ENCODE measurements at regions not wholly inside any gene's neighbourhood (a gene's known extent, or its start where the extent isn't known, plus 50 kb on each side); places are given as distances from the start of the nearest gene placed in this dataset.

DNA sequence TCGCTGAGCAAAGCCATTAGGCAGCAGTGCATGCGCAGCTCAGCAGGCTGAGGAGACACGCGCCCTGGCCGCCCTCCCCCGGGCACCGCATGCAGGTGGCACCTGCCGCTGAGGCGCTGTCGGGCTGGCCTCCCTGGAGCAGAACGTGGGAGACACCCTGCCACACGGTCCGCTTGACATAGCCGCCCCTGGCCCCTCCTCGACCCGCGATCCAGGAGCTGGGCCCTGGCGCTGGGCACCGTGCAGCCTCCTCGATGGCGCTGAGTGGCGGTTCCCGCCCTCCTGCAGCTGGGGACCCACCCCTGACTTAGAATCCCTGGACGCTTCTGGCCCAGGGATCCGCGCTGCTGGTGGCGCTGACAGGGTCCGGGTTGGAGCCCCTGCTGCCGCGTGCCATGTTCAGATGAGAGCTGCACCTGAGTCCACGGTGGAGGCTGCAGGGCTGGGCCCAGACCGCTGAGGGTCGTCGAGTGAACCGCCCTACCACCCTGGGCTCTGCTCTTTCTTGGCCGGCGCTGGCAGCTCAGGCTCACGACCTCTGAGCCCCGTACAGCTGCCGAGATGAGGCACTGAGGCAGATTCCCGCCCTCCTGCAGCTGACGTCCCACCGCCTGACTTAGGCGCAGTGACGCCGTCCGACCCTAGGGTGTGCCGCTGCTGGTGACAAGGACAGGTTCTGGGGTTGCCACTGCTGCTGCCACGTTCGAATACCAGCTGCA lies 116.8 kb downstream of the OR13A1 start:
- no peaks in the 10 kb centered on the region for H3K36me3 ChIP-seq
- TF ChIP-seq, protein P1, sequence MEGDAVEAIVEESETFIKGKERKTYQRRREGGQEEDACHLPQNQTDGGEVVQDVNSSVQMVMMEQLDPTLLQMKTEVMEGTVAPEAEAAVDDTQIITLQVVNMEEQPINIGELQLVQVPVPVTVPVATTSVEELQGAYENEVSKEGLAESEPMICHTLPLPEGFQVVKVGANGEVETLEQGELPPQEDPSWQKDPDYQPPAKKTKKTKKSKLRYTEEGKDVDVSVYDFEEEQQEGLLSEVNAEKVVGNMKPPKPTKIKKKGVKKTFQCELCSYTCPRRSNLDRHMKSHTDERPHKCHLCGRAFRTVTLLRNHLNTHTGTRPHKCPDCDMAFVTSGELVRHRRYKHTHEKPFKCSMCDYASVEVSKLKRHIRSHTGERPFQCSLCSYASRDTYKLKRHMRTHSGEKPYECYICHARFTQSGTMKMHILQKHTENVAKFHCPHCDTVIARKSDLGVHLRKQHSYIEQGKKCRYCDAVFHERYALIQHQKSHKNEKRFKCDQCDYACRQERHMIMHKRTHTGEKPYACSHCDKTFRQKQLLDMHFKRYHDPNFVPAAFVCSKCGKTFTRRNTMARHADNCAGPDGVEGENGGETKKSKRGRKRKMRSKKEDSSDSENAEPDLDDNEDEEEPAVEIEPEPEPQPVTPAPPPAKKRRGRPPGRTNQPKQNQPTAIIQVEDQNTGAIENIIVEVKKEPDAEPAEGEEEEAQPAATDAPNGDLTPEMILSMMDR (IDR thresholded peaks at IDR 0.05) = no peak
- ATAC-seq (ENCODE audit: insufficient number of reproducible peaks, low FRiP score, low read depth) = no peak
- H3K4me1 ChIP-seq (ENCODE audit: control insufficient read depth in 1 of 2, low read depth in 2 of 2) = no peaks in the 10 kb centered on the region
- DNase-seq (ENCODE audit: low spot score) = no peak
- no peak overlapping the region for H3K4me3 ChIP-seq
- no peaks in the 10 kb centered on the region for H3K27me3 ChIP-seq (replicated peaks; ENCODE audit: insufficient read depth)
- no peak overlapping the region for H3K27ac ChIP-seq
- no peaks in the 10 kb centered on the region for H3K9me3 ChIP-seq

DNA sequence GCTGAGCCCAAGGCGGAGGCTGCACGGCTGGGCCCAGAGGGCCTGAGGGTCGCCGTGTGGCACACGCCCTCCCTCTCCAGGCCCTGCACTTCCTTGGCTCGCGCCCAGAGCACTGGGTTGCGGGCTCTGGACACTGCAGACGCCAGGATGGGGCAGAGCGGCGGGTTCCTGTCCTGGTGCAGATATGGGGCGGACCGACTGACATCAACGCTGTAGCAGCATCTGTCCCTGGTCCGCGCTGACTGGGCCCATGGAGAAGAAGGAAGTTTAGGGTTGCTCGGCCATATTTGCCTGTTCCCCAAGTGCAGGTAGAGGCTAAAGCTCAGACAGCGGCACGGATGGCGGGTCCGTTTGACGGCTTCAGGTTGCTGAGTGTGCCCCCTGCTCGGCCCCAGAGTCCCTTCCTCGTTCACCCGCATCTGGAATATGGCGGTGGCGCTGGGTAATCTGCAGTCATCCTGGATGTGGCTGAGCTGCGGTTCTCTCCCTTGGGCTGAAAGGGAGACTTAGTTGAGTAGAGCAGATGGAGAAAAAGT lies 116.1 kb downstream of the OR13A1 start:
- ATAC-seq (ENCODE audit: insufficient number of reproducible peaks, low FRiP score, low read depth) = no peak
- Histone ChIP-seq H3K9me3 (no peaks in the 10 kb centered on the region), H3K27ac (no peak overlapping the region), H3K4me1 (ENCODE audit: control insufficient read depth in 1 of 2, low read depth in 2 of 2) (no peaks in the 10 kb centered on the region), H3K27me3 (replicated peaks; ENCODE audit: insufficient read depth) (no peaks in the 10 kb centered on the region), H3K4me3 (no peak overlapping the region), H3K36me3 (no peaks in the 10 kb centered on the region)
- no peak for DNase-seq (ENCODE audit: low spot score)
- TF ChIP-seq, protein P1 (IDR thresholded peaks at IDR 0.05) = no peak

DNA sequence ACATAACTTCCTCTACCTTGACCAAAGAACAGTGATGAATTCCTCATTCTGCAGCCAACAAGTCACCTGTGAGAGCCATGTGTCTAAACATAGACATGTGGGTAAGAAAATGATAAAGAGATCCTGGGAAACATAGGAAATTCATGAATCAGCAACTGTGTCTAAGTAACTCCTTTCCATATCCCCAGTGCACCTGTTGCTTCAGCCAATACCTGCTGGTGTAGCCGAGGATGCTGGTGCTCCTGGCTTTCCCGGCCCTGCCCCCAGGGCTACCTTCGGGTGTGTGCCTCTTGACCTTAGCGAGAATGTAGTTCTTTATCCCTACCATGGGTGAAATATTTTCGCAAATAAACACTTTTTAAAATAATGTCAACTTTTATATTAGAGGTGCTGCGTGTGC lies 114.1 kb downstream of the OR13A1 start:
- DNase-seq (ENCODE audit: low spot score) (no peak), ATAC-seq (ENCODE audit: insufficient number of reproducible peaks, low FRiP score, low read depth) (no peak)
- no peaks in the 10 kb centered on the region for H3K9me3 ChIP-seq
- TF ChIP-seq, protein P1 (IDR thresholded peaks at IDR 0.05) = no peak
- no peak overlapping the region for H3K4me3 ChIP-seq
- H3K27me3 ChIP-seq (replicated peaks; ENCODE audit: insufficient read depth) = no peaks in the 10 kb centered on the region
- H3K27ac ChIP-seq = no peak overlapping the region
- no peaks in the 10 kb centered on the region for H3K36me3 ChIP-seq
- no peaks in the 10 kb centered on the region for H3K4me1 ChIP-seq (ENCODE audit: control insufficient read depth in 1 of 2, low read depth in 2 of 2)

DNA sequence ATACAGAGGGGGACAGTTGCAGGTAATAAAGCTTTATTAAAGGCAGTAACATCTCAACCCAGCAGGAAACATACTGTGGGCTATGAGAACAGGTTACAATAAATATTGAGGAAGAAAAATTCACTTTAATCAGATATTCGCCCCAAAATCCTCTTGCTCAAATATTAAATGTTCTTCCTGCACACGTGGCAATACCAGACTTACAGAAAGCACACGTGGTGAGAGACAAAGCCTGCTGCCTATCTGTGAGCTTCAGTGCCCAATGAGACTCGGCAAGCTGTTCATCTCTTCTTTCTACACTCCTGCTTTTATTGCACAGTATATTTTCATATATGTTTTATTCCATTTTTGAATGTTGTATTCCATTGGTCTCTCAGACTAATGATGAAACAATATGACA lies 113.2 kb downstream of the OR13A1 start:
- Histone ChIP-seq H3K9me3 (no peaks in the 10 kb centered on the region), H3K4me3 (no peak overlapping the region), H3K4me1 (ENCODE audit: control insufficient read depth in 1 of 2, low read depth in 2 of 2) (no peaks in the 10 kb centered on the region), H3K27me3 (replicated peaks; ENCODE audit: insufficient read depth) (no peaks in the 10 kb centered on the region), H3K27ac (no peak overlapping the region), H3K36me3 (no peaks in the 10 kb centered on the region)
- DNase-seq (ENCODE audit: low spot score) (no peak), ATAC-seq (ENCODE audit: insufficient number of reproducible peaks, low FRiP score, low read depth) (no peak)
- TF ChIP-seq, protein P1 (IDR thresholded peaks at IDR 0.05) = no peak

DNA sequence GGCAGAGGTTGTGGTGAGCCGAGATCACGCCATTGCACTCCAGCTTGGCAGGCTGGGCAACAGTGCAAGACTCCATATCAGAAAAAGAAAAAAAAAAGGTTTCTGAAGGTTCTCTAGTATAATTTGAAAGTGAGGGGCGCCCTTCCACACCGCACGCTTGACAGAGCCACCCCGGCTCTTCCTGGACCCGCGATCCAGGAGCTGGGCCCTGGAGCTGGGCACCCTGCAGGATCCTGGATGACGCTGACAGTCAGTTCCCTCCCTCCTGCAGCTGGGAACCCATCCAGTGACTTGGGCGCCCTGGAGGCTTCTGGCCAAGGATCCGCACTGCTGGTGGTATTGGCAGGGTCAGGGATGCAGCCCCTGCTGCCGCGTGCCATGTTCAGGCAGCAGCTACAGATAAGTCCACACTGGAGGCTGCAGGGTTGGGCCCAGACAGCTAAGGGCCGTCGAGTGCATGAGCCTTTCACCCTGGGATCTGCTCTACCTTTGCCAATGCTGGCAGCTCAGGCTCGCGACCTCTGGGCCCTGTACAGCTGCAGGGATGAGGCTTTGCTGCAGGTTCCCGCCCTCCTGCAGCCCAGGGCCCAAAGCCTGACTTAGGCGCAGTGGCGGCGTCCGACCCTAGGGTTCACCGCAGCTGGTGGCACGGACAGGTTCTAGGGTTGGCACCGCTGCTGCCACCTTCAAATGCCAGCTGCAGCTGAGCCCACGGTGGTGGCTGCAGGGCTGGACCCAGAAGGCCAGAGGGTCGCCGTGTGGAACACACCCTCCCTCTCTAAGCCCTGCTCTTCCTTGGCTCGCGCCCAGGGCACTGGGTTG lies 110.2 kb downstream of the OR13A1 start:
- Histone ChIP-seq H3K36me3 (no peaks in the 10 kb centered on the region), H3K4me3 (no peak overlapping the region), H3K27me3 (replicated peaks; ENCODE audit: insufficient read depth) (no peaks in the 10 kb centered on the region), H3K27ac (no peak overlapping the region), H3K4me1 (ENCODE audit: control insufficient read depth in 1 of 2, low read depth in 2 of 2) (no peaks in the 10 kb centered on the region), H3K9me3 (no peaks in the 10 kb centered on the region)
- no peak for DNase-seq (ENCODE audit: low spot score)
- TF ChIP-seq, protein P1 (IDR thresholded peaks at IDR 0.05) = no peak
- ATAC-seq (ENCODE audit: insufficient number of reproducible peaks, low FRiP score, low read depth) = no peak
